AG04449 (cell line): ENCODE measurements at regions not wholly inside any gene's neighbourhood (a gene's known extent, or its start where the extent isn't known, plus 50 kb on each side); places are given as distances from the start of the nearest gene placed in this dataset.

Experiments used
- CTCF ChIA-PET: fragments of 350-600 bp; formaldehyde crosslinking; extraction: SDS; loops from one replicate; lab custom pipeline; 2021; ENCODE audit warnings: antibody characterized with exemption; lab: Yijun Ruan, JAX
- POLR2A ChIA-PET: fragments of 400-600, 350-600 bp; formaldehyde crosslinking; extraction: SDS; loops from one replicate; lab custom pipeline; 2020; ENCODE audit warnings: antibody characterized with exemption, inconsistent platforms; lab: Yijun Ruan, JAX
- DNase-seq: peaks from one replicate; pipeline ENCODE4 v3.0.0-alpha.2; 2010; ENCODE audit warnings: low read depth, low spot score
- H3K4me3 ChIP-seq: 2 replicates; pipeline ENCODE4 v1.5.1; 2011; ENCODE audit warnings: low read depth, mild to moderate bottlenecking, control low read depth, low read length
- TF ChIP-seq, protein P1 (sequence below): IDR thresholded peaks from one replicate; pipeline ENCODE4 v1.5.1; 2011; ENCODE audit warnings: mild to moderate bottlenecking, moderate library complexity, low read length, control low read depth, inconsistent platforms; ENCODE audit not compliant: insufficient read depth; ENCODE audit errors: missing control alignments

DNA sequence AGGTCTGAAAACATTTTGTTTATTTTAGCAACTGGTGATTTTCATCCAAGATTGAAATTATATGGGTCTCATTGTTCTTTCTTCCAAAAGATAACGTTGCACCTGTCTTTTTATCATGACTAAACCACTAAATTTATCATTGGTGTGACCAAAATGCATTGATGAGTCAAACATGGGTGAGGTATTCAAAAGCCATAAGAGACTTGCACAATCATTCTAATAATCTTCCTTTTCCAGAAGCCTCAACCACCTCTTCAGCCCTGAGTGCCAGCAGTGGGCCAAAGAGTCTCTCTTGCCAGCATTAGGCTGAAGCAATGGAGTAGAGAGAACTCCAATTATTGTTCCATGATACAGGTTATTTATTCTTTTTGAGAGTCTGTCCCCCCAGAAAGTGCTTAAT lies 198.9 kb downstream of the LURAP1L start:
- TF ChIP-seq, protein P1, sequence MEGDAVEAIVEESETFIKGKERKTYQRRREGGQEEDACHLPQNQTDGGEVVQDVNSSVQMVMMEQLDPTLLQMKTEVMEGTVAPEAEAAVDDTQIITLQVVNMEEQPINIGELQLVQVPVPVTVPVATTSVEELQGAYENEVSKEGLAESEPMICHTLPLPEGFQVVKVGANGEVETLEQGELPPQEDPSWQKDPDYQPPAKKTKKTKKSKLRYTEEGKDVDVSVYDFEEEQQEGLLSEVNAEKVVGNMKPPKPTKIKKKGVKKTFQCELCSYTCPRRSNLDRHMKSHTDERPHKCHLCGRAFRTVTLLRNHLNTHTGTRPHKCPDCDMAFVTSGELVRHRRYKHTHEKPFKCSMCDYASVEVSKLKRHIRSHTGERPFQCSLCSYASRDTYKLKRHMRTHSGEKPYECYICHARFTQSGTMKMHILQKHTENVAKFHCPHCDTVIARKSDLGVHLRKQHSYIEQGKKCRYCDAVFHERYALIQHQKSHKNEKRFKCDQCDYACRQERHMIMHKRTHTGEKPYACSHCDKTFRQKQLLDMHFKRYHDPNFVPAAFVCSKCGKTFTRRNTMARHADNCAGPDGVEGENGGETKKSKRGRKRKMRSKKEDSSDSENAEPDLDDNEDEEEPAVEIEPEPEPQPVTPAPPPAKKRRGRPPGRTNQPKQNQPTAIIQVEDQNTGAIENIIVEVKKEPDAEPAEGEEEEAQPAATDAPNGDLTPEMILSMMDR: no peak
- H3K4me3 ChIP-seq: no peak overlapping the region
- DNase-seq: no peak
- ChIA-PET POLR2A (no interaction called here), CTCF (no interaction called here)

DNA sequence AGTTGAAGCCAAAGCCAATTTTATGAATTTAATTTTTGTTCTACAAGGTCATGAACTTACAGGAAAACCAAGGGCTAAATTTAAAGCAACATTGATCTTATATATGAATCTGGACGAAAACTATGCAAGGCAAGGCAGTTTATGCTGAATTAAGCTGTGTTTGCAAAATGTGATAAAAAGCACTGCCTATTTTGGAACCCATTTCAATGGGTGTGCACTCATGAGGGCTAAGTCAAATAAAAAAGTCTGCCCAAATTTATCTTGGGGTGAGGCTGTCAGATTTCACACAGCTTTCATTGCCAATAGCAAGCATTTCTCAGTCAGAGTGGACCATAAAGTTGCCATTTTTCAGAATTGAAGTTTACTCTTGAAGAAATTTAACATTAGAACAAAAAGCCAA lies 199.9 kb downstream of the LURAP1L start:
- no peak overlapping the region for H3K4me3 ChIP-seq
- TF ChIP-seq, protein P1: no peak
- POLR2A ChIA-PET: no interaction called here
- no peak for DNase-seq
- CTCF ChIA-PET: interaction anchor here (1.4 kb wide), 1 partner anchor 12 kb away, joined by 3 read pairs; no protein-coding TSS in a partner anchor

DNA sequence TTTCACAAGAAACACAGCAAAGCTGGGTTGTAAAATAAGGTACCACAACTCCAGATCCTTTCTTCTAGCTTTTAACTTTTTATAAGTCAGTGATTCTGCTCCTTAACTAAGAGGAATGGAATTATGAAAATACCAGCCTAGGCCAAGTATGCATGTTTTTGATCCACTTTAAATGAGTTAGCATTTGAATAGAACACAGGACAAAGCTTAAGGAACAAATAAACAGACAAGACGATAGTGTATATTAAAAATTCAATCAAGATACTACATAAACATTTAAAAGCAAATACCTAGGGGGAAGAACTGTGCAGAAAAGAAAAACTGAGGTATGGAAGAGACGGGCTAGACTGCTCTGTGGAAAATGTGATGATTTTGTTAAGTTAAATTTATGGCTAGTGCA lies 200.7 kb downstream of the LURAP1L start:
- CTCF ChIA-PET: interaction anchor here (1.4 kb wide), 1 partner anchor 12 kb away, joined by 3 read pairs; no protein-coding TSS in a partner anchor

DNA sequence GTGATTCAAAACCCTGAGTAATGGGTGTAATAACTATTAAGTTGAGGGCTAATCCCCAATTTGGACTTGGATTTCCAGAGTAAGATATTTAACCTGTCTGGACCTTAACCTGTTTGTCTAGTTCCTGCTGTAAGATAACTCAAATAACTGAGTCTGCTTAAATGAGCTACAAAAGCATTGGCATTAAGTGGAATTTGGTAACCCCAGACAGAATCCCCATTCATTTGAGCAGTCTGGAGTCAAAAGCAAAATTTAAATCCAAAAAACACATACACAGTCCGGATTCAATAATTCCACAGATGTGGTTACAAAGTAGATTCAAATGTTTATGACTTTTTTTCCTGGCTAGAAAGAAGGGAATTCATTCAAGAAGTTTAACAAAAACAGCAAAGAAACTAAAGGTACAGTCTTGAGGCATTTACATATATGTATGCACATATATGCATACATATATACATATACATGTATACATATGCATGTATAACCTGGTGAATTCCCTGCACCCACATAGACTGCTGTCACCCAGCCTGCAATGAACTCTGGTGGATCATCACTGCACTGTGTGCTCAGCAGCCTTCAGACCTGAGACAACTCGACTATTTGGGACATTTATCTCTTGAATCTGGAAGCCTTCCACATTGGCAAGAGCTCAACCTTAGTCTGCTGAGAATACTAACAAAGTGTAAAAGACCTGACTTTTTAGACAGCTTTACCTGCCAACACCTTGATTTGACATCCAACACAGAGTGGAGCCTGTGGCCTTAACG lies 205.4 kb downstream of the LURAP1L start:
- ChIA-PET CTCF (no interaction called here), POLR2A (no interaction called here)
- TF ChIP-seq, protein P1: no peak
- no peak overlapping the region for H3K4me3 ChIP-seq
- no peak for DNase-seq

More for the DNA sequence above, 200.7 kb downstream of the LURAP1L start:
- H3K4me3 ChIP-seq: no peak overlapping the region
- DNase-seq: no peak
- POLR2A ChIA-PET: no interaction called here
- TF ChIP-seq, protein P1: no peak

DNA sequence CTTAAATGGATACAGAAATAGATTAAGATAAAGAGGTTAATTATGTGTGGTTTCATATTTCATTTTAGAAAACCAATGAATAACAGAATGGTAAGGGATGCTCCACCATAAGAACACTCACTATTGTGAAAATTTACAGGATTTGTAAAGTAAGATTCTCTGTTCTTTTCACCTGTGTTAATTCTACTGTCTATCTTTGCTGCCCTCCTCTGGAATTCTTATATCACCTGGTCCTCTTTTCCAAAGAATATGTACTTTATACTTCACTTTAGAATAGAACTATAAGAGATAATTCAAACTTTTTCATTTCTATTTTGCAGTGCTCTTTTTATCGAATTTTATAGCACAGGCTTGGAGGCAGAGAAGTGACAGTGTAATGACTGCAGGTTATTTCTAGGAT lies 213.4 kb downstream of the LURAP1L start:
- H3K4me3 ChIP-seq: no peak overlapping the region
- TF ChIP-seq, protein P1: no peak
- ChIA-PET CTCF (interaction anchor here (0.8 kb wide), 1 partner anchor 268 kb away, joined by 5 read pairs; no protein-coding TSS in a partner anchor), POLR2A (no interaction called here)
- no peak for DNase-seq

DNA sequence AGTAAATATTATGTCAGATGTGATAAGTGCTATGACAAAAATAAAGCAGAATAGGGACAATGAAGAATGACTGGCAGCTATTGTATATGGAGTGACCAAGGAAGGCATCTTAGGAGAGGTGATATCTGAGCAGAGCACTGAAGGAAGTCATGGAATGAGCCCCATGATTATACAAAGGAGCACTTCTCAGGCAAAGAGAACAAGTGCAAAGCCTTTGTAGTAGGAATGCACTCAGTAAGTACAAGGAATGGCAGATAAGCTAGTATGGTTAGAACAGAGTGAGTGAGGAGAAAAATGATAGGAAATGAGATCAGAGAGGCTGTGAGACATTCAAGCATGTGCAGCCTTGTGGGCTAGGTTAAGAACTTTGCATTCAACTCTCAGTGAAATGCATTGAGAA lies 214.8 kb downstream of the LURAP1L start:
- ChIA-PET POLR2A (no interaction called here), CTCF (no interaction called here)
- no peak overlapping the region for H3K4me3 ChIP-seq
- DNase-seq: no peak
- TF ChIP-seq, protein P1: no peak
